Astrocyte of the spinal cord (primary cell): ENCODE measurements at regions not wholly inside any gene's neighbourhood (a gene's known extent, or its start where the extent isn't known, plus 50 kb on each side); places are given as distances from the start of the nearest gene placed in this dataset.
"Not testable (repeated sequence)": the region's sequence is repeated elsewhere in the genome, so short reads cannot be mapped to it uniquely, and the experiment has no call there.

Experiments
- DNase-seq: peaks from one replicate; pipeline ENCODE4 v3.0.0; 2011; ENCODE audit warnings: low read depth, low spot score
- H3K4me3 ChIP-seq: 2 replicates; pipeline ENCODE4 v1.5.1; 2011; ENCODE audit warnings: low read depth, mild to moderate bottlenecking, low read length, moderate library complexity
- in situ Hi-C: cut with HindIII; loops from 2 replicates; pipeline ENCODE4 v1.10.0; 2017; ENCODE audit warnings: low sequenced_read_pairs
- TF ChIP-seq, protein P1 (sequence below): IDR thresholded peaks from 2 replicates; pipeline ENCODE4 v1.5.1; 2012; ENCODE audit warnings: low read depth, mild to moderate bottlenecking, low read length, inconsistent platforms

GRCh38 chr3:88467191-88467590 is 317.4 kb downstream of the C3orf38 start:
- no peak for DNase-seq
- no peak overlapping the region for H3K4me3 ChIP-seq
- TF ChIP-seq, protein P1, sequence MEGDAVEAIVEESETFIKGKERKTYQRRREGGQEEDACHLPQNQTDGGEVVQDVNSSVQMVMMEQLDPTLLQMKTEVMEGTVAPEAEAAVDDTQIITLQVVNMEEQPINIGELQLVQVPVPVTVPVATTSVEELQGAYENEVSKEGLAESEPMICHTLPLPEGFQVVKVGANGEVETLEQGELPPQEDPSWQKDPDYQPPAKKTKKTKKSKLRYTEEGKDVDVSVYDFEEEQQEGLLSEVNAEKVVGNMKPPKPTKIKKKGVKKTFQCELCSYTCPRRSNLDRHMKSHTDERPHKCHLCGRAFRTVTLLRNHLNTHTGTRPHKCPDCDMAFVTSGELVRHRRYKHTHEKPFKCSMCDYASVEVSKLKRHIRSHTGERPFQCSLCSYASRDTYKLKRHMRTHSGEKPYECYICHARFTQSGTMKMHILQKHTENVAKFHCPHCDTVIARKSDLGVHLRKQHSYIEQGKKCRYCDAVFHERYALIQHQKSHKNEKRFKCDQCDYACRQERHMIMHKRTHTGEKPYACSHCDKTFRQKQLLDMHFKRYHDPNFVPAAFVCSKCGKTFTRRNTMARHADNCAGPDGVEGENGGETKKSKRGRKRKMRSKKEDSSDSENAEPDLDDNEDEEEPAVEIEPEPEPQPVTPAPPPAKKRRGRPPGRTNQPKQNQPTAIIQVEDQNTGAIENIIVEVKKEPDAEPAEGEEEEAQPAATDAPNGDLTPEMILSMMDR, result no peak
- in situ Hi-C loops, result no loop called here

DNA sequence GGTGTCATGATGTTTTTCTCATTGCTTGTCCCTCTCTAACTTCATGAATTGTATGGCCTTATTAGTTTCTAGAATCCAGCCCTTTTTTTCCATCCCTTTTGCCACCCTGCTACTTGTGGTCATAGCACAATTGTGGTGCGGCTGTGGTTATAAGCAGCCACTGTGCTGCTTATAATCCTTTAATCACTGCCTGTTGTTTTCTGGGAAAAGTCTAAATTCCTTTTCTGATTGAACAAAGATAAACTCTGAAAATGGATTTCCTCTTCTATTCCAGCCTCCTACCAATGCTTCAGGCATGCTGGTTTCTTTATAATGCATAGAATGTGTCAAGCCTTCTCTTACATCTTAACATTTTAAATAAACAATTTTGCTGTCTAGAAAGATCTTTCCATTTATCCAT is 319.5 kb downstream of the C3orf38 start:
- no peak for DNase-seq
- in situ Hi-C loops, result no loop called here
- TF ChIP-seq, protein P1, result no peak
- no peak overlapping the region for H3K4me3 ChIP-seq

DNA sequence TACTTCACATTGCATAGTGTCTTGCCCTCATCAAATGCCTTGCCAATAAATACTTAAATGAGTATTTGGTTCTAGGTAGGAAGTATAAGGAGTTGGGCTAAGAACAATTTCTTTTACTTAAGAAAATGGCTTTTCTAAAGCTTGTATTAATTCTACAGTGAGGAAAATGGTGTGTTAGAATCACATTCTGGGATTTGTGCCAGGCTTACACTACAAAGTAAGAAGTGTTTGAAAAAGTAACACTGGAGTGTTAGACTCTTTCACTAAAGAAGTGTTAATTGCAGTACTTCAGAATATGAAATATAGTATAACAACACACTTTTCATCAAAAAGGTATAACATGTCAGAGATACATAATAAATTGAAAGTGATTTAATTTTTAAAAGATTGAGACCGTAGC is 328.7 kb downstream of the C3orf38 start:
- in situ Hi-C loops, result no loop called here
- H3K4me3 ChIP-seq, result no peak overlapping the region
- TF ChIP-seq, protein P1, result no peak
- DNase-seq, result no peak

DNA sequence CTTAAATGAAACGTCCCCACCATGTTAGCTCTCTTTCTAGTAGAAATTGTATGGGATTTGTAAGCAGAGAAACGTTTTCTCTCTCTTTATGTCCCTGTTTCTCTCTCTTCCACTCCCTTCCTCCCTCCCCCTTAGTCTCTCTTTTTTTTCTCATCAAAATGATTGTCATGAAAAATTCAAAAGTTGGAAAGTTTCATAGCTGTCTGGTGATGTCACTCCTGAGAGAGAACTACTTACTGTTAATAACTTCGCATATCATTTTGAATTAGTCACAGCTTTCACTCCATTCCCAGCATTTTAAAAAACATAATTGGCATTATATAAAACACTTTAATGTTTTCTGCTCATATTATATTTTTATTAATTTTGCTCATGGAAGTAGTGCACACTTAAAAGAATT is 331.1 kb downstream of the C3orf38 start:
- DNase-seq, result no peak
- in situ Hi-C loops, result no loop called here
- no peak overlapping the region for H3K4me3 ChIP-seq
- TF ChIP-seq, protein P1, result no peak

DNA sequence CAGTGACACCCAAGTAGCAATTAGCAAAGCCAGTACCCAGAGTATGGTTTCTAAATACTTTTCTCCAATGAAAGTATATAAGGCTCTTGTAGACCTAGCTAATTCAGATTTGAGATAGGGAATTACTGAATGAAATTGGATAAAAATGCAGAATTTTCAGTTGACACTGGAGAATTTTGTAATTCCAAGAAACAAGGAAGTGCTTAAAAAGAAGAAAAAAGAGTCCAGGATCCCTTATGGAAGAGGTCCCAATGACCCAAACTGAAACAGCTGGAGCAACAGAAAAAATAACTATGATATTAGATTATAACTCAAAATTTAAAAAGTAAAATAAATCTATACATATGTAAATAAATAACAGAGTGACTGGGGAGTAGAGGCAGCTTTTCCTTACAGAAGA is 335.2 kb downstream of the C3orf38 start:
- no peak overlapping the region for H3K4me3 ChIP-seq
- TF ChIP-seq, protein P1, result no peak
- DNase-seq, result no peak
- in situ Hi-C loops, result no loop called here

DNA sequence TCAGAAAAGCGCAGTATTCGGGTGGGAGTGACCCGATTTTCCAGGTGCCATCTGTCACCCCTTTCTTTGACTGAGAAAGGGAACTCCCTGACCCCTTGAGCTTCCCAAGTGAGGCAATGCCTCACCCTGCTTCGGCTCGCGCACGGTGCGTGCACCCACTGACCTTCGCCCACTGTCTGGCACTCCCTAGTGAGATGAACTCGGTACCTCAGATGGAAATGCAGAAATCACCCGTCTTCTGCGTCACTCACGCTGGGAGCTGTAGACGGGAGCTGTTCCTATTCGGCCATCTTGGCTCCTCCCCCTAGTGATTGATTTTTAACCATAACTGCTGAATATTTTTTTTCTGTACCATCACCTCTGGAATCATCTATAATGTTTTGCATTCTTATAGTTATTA is 359.1 kb downstream of the C3orf38 start:
- in situ Hi-C loops, H3K4me3 ChIP-seq, DNase-seq: not testable (repeated sequence)

- no peak overlapping the region for H3K4me3 ChIP-seq
- TF ChIP-seq, protein P1, result no peak
- in situ Hi-C loops, result no loop called here
- DNase-seq, result no peak
These were observed 359.8 kb downstream of the C3orf38 start for GRCh38 chr3:88509582-88509981.
